PFSK-1 (cell line): ENCODE measurements at regions not wholly inside any gene's neighbourhood (a gene's known extent, or its start where the extent isn't known, plus 50 kb on each side); places are given as distances from the start of the nearest gene placed in this dataset.

ENCODE experiments used
- FOXP2 ChIP-seq: optimal IDR thresholded peaks from 2 replicates; pipeline ENCODE3; 2011; ENCODE audit warnings: borderline replicate concordance, control low read depth, inconsistent platforms; ENCODE audit not compliant: insufficient read depth; ENCODE audit errors: extremely low read length, extremely low read depth
- POLR2AphosphoS5 ChIP-seq: IDR thresholded peaks from 2 replicates; pipeline ENCODE4 v1.6.1; 2012; ENCODE audit warnings: low read depth, mild to moderate bottlenecking, control low read depth, low read length, moderate library complexity
- TAF1 ChIP-seq: IDR thresholded peaks from 2 replicates; pipeline ENCODE4 v1.6.1; 2012; ENCODE audit warnings: low read length, control low read depth, borderline replicate concordance; ENCODE audit not compliant: insufficient read depth
- TF ChIP-seq, protein P1 (sequence below), 2 experiments: IDR thresholded peaks; 2 replicates each; pipeline versions ENCODE4 v1.6.1 to v1.8.0; 2011 to 2012; ENCODE audit warnings: low read depth in 2 of 2, low read length in 2 of 2, control low read depth in 1 of 2, inconsistent platforms in 1 of 2, mild to moderate bottlenecking in 1 of 2, moderate library complexity in 1 of 2; ENCODE audit not compliant: insufficient read depth in 1 of 2

DNA sequence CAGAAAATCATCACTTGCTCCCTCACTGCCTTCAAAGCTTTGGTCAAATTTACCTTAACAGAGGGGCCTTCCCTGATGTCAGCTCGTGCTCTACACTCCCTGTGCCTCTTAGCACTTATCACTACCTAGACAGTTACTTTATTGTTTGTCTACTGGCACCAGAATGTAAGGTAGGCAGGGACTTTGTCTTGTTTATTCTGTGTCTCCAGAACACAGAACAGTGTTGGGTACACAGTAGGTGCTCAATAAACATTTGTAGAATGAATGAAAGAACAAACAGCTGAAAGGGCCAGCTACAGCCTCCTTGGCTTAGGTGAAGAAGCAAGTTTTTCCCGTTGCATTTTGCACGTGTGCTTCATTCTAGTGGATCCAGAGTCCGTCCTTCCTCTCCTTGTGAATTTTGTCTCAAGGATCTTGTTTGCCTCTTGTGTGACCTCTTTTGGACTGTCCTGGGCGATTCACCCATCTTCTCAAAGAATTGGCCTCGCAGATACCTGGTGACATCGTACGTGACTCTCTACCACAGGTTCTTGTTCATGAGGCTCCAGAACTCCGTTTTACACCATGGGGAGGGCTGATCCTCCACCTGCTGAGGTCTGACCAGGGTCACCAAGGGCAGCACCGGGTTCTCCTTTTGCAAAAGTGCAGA is 84.2 kb upstream of the ARMC2 start:
- TF ChIP-seq POLR2AphosphoS5 (no peak), TAF1 (no peak), FOXP2 (no peak)
- TF ChIP-seq, protein P1, sequence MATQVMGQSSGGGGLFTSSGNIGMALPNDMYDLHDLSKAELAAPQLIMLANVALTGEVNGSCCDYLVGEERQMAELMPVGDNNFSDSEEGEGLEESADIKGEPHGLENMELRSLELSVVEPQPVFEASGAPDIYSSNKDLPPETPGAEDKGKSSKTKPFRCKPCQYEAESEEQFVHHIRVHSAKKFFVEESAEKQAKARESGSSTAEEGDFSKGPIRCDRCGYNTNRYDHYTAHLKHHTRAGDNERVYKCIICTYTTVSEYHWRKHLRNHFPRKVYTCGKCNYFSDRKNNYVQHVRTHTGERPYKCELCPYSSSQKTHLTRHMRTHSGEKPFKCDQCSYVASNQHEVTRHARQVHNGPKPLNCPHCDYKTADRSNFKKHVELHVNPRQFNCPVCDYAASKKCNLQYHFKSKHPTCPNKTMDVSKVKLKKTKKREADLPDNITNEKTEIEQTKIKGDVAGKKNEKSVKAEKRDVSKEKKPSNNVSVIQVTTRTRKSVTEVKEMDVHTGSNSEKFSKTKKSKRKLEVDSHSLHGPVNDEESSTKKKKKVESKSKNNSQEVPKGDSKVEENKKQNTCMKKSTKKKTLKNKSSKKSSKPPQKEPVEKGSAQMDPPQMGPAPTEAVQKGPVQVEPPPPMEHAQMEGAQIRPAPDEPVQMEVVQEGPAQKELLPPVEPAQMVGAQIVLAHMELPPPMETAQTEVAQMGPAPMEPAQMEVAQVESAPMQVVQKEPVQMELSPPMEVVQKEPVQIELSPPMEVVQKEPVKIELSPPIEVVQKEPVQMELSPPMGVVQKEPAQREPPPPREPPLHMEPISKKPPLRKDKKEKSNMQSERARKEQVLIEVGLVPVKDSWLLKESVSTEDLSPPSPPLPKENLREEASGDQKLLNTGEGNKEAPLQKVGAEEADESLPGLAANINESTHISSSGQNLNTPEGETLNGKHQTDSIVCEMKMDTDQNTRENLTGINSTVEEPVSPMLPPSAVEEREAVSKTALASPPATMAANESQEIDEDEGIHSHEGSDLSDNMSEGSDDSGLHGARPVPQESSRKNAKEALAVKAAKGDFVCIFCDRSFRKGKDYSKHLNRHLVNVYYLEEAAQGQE (IDR thresholded peaks at IDR 0.05; ENCODE audit: insufficient read depth in 1 of 2, low read depth in 2 of 2, low read length in 2 of 2), result no peak
